ENCODE measurements at regions not wholly inside any gene's neighbourhood (a gene's known extent, or its start where the extent isn't known, plus 50 kb on each side); places are given as distances from the start of the nearest gene placed in this dataset.
"Not testable (repeated sequence)": the region's sequence is repeated elsewhere in the genome, so short reads cannot be mapped to it uniquely, and the experiment has no call there.

- TF ChIP-seq CTCF (IDR thresholded peaks at IDR 0.05; ENCODE audit: low read length, missing control alignments), result no peak
- no peak for DNase-seq (ENCODE audit: low read depth)
- no peak overlapping the region for H3K4me3 ChIP-seq (replicated peaks; ENCODE audit: low read depth, low read length)
These were observed 154.0 kb downstream of the LY86 start for GRCh38 chr6:6742535-6742934.

- no peak overlapping the region for H3K4me3 ChIP-seq (replicated peaks; ENCODE audit: low read depth, low read length)
- TF ChIP-seq CTCF (IDR thresholded peaks at IDR 0.05; ENCODE audit: low read length, missing control alignments), result no peak
- no peak for DNase-seq (ENCODE audit: low read depth)
These were observed 156.0 kb downstream of the LY86 start for GRCh38 chr6:6744551-6744950.

- not testable (repeated sequence) for DNase-seq (ENCODE audit: low read depth)
These were observed 157.3 kb downstream of the LY86 start for GRCh38 chr6:6745637-6746332.

GRCh38 chr6:6746333-6746969 is 157.9 kb downstream of the LY86 start:
- DNase-seq (ENCODE audit: low read depth), result no peak
- TF ChIP-seq CTCF (IDR thresholded peaks at IDR 0.05; ENCODE audit: low read length, missing control alignments), result no peak

More at GRCh38 chr6:6745637-6746332, 157.3 kb downstream of the LY86 start:
- H3K4me3 ChIP-seq (replicated peaks; ENCODE audit: low read depth, low read length), result not testable (repeated sequence)

GRCh38 chr6:6746970-6747338 is 158.4 kb downstream of the LY86 start:
- DNase-seq (ENCODE audit: low read depth), result no peak
- TF ChIP-seq CTCF (IDR thresholded peaks at IDR 0.05; ENCODE audit: low read length, missing control alignments), result no peak
- no peak overlapping the region for H3K4me3 ChIP-seq (replicated peaks; ENCODE audit: low read depth, low read length)

More at GRCh38 chr6:6746333-6746969, 157.9 kb downstream of the LY86 start:
- no peak overlapping the region for H3K4me3 ChIP-seq (replicated peaks; ENCODE audit: low read depth, low read length)

GRCh38 chr6:6747371-6747770 is 158.9 kb downstream of the LY86 start:
- TF ChIP-seq CTCF (IDR thresholded peaks at IDR 0.05; ENCODE audit: low read length, missing control alignments), result no peak
- DNase-seq (ENCODE audit: low read depth), result no peak
- H3K4me3 ChIP-seq (replicated peaks; ENCODE audit: low read depth, low read length), result no peak overlapping the region

- H3K4me3 ChIP-seq (replicated peaks; ENCODE audit: low read depth, low read length), result no peak overlapping the region
- TF ChIP-seq CTCF (IDR thresholded peaks at IDR 0.05; ENCODE audit: low read length, missing control alignments), result no peak
- DNase-seq (ENCODE audit: low read depth), result no peak
These were observed 159.5 kb downstream of the LY86 start for GRCh38 chr6:6748001-6748400.

All from fibroblast of pulmonary artery (primary cell).